Hippocampal formation (tissue), 2 donors: ENCODE measurements at regions not wholly inside any gene's neighbourhood (a gene's known extent, or its start where the extent isn't known, plus 50 kb on each side); places are given as distances from the start of the nearest gene placed in this dataset.
"Not testable (repeated sequence)": the region's sequence is repeated elsewhere in the genome, so short reads cannot be mapped to it uniquely, and the experiment has no call there.

Experiments used
- DNase-seq, 2 donors: peaks; one replicate each; lab custom pipeline; 2025; lab: John Stamatoyannopoulos, UW

DNA sequence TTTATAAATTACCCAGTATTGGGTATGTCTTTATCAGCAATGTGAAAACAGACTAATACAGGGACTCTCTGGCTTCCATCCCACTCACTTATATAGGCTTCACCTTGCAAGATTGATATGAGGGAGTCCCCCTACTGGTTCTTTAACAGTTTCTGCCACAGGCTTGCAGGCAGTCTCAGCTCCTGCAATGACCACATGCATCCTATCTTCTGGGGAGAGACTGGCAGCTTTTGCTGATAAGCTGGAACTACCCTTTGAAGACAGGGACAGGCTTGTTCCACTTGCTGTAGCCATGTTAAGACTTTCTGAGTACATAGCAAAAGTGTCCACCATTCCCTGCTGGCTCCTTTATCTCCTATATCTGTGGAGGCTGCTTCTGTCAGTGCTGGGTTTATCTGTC is 531.7 kb upstream of the FLRT2 start:
- no peak for DNase-seq

DNA sequence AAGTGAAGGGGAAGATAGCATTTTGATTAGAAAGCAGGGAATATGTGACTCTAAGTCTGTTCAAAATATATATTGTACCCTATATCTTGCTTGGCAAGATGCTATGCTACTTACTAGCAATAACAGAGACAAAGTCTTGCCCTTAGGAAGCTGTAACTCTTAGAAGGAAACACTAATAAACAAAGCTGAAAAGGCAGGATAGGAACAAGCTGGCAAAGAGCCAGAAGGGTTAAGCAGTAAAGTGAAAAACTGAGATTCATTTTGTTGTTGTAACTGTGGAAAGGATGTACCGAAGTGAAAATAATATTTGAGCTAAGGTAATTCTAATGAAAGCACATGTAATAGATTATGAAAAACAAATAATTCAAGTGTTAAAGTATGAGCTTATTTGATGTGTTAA is 527.1 kb upstream of the FLRT2 start:
- no peak for DNase-seq

DNA sequence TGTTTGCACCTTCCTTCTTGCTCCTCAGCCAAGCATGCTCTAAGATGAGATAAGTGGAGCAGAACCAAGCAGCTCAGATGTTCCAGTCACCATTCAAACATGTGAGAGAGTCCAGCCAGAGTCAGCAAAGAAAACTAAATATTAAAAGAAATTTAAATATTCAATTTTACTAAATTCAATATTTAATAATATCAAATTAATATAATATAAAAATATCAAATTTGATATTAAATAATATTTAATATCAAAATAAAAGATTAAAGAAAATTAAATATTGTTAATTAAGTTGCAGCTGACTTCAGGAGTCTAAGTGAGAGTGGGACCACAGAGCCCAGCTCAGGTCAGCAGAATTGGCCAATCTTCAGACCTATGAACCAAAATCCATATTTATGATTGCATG is 526.1 kb upstream of the FLRT2 start:
- no peak for DNase-seq

DNA sequence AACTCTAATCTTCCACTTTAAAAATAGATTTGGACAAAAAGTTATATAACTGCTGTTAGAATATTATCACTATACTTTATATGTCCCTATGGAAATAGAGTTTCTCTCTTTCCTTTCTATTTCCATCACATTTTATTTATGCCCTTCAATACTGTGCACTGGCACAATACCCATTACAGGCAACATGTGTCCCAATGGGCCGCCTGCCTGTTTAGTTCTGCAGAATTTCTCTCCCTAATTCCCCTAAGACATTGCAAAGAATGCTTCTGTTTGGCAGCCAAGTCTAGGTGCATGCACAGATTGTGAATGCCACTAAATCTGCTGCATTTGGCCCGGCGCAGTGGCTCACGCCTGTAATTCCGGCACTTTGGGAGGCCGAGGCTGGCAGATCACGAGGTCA is 520.4 kb upstream of the FLRT2 start:
- no peak for DNase-seq

DNA sequence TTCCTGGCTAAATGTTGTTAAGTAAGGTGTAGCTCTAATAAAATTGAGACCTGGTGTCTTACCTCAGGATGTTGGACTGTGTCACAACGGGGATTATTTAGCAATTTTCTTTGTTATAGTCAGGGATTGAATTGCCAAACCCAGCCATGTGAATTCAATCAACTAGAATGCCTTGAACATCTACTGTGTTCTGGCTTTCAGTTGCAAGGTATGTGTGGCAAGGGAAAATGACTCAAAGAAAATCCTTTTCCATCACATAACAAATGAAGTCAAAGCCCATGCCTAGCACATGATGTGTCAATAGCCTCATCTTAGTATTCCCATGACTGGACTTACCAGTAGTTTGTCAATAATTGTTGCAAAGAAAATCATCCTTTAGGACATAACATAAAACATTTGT is 519.8 kb upstream of the FLRT2 start:
- DNase-seq, result no peak

DNA sequence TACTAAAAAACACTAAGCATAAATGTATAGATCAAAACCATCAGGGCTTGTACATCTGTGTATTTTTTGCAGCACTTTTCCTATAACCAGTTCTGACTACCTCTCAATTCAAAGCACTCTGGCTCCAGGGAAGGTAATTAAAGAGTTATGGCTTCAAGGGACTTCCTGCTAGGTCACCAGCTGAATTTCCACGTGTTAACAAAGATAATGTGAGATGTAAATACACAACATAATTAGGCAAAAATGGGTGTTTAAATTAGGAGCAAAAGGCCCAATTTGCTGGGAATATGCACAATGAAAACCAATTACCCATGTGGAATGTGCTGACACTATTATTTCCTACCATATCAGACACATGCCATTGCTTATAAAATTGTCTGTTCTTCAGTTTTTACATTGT is 513.4 kb upstream of the FLRT2 start:
- no peak for DNase-seq

DNA sequence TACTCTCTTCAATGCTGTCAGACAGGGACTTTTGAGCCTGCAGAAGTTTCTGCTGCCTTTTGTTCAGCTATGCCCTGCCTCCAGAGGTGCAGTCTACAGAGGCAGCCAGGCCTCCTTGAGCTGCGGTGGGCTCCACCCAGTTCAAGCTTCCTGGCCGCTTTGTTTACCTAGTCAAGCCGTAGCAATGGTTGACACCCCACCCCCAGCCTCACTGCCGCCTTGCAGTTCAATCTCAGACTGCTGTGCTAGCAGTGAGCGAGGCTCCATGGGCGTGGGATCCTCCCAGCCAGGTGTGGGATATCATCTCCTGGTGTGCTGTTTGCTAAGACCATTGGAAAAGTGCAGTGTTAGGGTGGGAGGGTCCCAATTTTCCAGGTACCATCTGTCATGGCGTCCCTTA is 506.1 kb upstream of the FLRT2 start:
- not testable (repeated sequence) for DNase-seq

DNA sequence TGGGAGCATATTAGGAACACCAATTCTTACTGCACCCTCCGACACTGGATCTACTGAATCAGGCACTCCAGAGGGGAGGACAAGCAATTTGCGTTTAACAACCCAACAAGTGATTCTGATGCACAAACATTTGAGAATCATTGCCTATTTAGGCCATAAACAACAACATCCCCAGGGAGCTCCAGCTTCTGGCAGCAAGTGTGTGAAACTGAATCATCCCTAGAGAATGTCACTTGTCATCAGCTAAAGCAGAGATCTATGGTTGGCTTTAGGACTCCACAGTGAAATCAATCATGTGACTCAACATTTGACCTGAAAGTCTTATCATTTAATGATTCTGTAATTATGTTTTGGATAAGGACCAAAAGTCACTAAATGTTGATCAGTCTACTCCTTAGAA is 505.0 kb upstream of the FLRT2 start:
- DNase-seq, result no peak

DNA sequence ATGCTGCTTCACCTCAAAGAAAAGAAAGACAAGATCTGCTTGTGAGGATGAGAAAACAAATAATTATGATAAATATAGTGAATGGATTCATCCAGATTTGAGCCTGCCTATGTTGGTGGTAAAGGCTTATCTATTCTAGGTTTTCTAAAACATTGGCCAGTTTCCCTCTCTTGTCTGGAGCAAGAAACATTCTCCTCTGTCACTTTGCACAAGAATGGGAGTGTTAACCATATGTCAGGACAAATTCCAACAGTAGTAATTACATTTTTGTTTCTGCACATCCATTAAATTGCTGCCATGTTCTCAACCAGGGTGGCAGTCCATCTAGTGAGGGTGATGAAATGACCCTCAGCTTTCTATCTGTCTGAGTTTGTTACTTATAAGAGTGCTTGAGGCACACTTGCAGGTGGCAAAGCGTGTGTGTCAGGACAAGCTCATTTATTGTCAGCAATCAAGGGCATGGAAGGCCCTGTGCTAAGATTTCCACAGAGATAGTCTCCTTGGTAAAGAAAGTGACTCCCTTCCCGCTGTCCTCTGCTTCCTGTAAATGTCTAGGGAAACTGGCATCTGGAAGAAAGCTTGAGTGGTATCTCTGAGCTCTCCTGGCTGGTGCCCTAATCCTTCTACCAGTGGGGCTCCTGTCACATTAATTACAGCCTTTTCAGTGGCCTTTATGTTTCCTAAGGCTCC is 502.1 kb upstream of the FLRT2 start:
- no peak for DNase-seq

DNA sequence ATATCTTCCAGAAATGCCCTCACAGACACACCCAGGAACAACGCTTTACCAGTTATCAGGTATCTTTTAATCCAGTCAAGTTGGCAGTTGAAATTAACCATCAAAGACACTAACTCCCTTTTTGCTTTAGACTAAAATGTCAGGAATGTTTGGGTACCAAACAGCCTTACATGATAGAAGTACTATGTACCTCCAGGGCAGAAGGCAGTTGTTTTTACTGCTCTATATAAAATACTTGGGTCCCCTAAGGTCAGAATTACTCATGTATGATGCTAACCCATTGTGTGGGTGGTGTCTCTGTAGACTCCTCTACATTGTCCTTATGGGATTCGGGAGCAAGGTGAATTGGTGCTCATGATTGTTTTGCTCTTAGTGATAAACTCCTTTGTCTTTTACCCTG is 492.5 kb upstream of the FLRT2 start:
- DNase-seq, result no peak

DNA sequence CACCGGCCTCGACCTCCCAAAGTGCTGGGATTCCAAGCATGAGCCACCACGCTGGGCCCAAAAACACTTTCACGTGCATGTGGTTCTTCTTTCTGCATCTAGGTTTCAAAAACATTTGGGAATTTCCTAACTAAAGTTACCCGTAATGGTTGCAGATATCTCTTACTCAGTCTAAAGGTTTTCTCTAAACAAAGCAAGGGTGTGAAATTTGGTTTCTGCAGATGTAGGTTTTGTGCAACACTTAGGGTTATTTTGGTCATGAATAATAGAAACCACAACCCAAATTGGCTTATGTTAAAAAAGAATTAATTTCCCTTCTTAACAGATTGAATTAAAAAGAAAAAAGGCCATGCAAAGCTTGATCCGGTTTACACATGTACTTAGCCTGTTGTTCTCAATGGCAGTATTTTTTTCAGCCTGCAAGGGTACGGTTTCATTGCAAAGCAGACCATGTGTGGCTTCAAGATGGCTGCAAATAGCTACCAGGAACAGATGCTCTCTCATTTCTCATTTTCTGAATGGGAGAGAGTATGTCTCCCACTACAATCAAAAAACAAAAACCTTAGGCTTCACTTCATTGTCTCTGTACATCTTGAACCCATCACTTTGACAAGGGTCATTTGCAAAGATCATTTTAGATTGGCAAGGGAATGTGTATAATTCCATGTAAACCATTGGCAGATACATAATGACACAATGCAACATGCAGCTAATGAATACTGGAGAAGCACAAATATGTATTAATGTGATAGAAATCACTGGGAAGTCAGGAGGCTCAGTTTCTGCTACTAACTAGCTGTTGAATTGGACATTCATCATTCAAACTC is 491.2 kb upstream of the FLRT2 start:
- no peak for DNase-seq

DNA sequence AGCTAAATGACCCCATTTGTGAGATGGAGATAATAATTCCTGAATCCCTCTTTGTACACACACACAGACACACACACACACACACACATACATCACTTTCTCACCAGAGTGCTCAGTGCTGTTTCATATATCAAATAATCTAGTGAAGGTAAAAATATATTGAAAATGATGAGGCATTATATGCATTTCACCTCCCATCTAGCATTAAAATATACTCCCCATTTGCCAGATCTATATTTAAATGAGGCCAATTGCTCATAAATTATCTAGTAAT is 490.7 kb upstream of the FLRT2 start:
- no peak for DNase-seq

DNA sequence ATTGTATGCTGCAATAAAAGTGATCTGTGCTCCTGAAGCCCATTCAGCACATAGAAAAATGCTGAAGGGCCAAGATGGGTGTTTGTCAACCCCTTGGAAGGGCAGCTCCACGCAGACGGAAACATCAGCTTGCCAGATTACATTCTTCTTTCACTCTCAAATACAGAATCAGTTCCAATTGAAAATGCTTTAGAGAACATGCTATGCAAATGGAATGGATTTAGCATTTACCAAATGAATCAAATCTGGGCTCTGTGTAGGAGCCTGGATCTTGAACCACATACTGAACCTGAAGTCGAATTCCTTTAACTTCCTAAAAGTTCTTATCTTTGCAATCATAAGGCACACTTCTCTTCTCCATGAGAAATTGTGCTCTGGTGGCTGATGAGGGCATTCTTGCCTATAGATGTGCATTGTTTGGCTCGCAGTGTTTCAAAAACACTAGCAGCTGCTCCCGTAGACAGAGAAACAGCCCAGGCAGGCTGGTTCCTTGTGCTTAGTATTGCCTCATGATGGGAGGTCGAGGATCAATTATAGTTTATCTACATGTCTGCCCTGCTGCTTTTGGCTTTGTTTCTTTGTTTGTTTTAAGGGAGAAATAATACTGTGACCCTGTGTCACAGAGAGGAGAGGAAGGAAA is 489.8 kb upstream of the FLRT2 start:
- DNase-seq, result no peak

DNA sequence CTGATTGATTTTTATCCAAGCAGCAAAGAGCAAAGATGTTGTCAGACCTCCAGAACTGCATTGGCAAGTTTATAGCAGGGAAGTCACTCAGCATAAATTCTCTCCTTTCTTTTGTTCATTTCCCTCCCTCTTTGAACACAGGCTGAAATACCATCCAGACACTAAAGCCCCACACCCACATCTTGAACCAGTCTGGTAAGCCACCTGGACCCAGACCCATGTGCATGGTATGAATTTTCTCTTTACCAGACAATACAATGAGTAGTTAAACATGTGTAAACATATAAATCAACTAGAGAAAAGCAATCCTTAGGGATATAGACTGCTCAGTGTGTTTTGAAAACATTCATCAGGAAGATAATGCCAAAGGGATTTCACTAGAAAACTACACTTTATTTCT is 488.3 kb upstream of the FLRT2 start:
- DNase-seq, result no peak

DNA sequence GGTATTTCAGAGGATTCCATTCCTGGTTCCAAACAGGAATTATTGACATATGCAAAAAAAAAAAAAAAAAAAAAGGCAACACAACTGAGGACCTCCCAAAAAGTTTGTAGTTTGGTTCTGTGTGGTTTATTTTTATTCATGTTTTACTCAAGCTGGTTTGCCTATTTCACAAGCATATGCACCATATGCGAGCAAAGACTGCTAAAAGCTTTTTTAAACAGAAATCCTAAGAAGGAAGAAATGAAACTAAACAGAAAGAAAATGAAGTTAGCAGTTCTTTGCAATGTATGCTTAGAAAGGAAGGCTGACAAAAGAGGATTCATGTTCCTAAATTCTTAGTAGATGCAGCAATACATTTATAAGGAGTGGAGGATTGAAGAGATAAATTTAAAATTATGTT is 487.6 kb upstream of the FLRT2 start:
- no peak for DNase-seq

DNA sequence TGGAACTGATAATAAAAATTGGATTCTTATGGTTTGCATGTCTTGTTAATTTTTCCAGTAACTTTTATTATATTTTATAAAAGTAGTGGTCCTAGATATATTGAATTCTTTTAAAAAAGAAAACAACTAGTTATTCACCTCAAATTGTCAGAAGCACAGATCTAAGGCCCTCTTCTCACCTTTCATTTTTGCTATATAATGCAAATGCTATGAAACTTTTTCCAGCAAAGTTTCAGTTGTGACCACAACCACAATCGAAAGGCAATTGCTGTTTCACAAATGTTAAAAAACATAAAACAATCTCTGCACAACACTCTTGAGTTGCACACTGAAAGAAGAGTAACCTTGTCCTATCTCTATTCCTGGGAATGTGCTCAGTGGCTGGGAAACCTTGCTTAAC is 479.8 kb upstream of the FLRT2 start:
- no peak for DNase-seq

DNA sequence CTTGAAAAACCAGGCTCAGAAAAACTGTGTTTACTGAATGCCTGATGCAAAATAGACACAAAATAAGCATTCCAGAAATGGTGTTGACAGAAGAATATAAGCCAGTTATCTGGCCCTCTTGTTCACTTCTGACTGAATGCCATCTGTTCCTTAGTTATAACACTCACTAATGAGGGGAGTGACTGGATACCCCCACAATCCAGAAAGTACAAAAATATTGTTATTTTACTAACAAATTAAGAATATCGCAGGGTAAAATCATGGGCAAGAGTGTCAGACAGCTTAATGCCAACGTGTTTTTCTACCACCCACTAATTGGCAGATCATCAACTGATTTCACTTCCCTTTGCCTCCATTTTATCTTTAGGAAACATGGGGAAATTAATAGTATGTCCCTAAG is 477.3 kb upstream of the FLRT2 start:
- no peak for DNase-seq

DNA sequence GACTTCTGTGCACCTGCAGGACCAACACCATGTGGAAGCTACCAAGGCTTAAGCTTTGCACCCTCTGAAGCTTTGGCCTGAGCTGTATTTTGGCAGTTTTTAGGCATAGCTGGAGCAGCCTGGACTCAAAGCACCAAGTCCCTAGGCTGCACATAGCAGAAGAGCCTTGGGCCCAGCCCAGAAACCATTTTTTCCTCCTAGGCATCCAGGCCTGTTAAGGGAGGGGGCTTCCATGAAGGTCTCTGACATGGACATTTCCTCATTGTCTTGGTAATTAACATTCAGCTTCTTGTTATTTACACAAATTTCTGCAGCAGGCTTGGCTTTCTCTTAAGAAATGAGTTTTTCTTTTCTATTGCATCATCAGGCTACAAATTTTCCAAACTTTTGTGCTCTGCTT is 475.8 kb upstream of the FLRT2 start:
- DNase-seq, result no peak

DNA sequence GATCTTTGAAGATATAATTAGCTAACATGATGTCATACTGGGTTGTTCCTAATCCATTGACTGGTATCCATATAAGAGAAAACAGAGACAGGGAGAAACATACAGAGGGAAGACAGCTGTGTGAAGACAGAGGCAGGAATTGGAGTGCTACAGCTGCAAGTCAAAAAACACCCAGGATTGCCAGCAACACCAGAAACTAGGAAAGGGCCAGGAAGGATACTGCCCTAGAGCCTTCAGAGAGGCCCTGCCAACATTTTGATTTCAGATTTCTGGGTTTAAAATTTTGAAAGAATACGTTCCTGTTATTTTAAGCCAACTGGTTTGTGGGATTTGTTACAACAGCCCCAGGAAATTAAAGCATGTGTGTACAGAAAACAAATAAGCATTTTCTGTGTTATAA is 473.7 kb upstream of the FLRT2 start:
- DNase-seq, result no peak

DNA sequence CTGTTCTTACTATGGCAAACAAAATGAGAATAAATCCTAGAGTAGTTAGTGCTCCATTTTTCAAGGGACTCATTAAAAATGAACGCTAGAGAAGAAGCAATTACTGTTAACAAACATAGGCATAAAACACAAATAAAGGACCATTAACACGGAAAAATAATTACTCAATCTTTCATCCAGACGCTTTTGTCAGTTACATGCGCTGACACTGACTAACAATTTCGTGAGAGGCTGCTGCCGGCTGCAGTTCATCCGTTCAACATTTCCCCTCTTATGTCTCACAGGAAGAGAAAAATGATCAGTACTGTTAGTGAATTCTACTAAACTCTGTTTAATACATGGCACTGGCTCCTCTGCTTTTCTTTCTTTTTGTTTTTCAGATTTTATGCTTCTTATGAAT is 472.7 kb upstream of the FLRT2 start:
- DNase-seq, result no peak

DNA sequence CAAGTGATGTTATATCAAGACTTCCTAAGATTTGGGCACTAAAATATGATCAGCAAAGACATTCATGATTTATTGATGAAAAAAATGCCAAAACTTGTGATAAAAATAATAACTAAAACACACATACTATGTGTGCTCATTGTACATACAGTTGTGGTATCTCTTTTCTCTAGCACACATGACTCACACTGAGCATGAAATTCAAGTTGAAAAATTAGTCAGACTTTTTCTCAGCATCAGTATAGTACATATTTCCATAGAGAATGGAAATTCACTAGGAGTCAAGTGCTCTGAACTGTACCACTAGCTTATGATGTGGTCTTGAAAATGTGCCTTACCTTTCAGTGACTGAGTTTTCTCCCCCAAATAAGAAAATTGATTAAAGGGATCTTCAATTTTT is 471.8 kb upstream of the FLRT2 start:
- DNase-seq, result no peak

DNA sequence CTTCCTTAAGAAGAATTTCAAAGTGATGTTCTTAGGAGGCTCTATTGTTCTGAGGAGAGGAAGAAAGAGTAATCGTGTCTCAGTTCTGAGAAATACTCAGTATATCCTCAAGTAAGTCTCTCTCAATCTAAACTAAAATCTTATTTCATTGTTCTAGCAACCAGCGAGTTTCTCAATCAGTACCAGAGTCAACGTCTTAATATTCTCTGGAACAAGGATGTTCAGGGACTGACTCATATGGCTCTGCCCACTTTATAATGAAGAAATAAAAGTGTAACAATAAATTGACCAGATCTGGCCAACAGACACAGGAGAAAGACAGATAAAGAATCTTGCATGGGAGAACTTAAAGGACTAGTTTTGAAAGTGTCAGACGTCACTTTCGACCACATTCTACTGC is 469.8 kb upstream of the FLRT2 start:
- DNase-seq, result no peak

DNA sequence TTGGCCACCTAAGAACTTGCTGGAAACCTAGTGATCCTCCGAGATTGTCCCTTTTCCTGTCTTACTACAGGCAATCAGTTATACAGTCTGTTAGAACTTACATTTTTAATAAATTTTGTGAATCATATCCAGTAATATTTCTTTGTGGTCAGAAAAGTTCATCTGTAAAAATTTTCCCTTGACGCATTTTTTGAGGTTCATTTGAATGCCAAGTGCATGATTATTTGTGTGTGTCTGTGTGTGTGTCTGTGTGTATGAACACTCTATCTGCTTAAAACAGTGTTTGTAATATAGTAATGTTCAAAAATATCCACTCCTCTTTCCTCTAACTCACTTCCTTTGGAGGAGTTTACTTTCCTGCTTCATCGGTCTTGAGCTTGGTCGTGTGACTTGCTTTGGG is 468.7 kb upstream of the FLRT2 start:
- DNase-seq, result no peak

DNA sequence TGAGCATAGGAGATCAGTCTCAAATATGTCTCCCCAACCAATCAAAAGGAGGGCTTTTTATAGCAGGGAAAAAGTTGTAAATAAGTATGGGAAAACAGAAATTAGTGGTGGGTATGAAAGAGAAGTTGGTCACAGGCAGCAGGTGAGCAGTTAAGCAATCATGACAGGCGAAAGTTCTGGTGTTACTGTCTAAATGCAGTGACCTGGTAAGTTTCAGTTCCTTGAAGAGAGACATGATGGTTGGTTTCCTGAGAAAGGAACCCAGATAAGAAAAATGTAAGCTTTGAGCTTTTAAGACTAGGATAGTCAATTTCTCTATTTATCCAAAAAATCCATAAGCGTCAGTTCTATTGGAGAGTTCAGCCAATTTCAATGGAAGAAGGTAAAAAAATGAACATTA is 466.2 kb upstream of the FLRT2 start:
- no peak for DNase-seq
